Hepatocyte (in vitro differentiated cells): ENCODE measurements at regions not wholly inside any gene's neighbourhood (a gene's known extent, or its start where the extent isn't known, plus 50 kb on each side); places are given as distances from the start of the nearest gene placed in this dataset.
"Not testable (repeated sequence)": the region's sequence is repeated elsewhere in the genome, so short reads cannot be mapped to it uniquely, and the experiment has no call there.

Source experiments
- DNase-seq: peaks from one replicate; pipeline ENCODE4 v3.0.0-alpha.2; 2016; ENCODE audit warnings: low spot score
- H2AFZ ChIP-seq: fragments of 200-600 bp; sonication (generic); 2 replicates; pipeline ENCODE4 v1.6.0; 2016; ENCODE audit warnings: antibody characterized with exemption, mild to moderate bottlenecking
- H3K27ac ChIP-seq: fragments of 200-600 bp; sonication (generic); 2 replicates; pipeline ENCODE4 v1.5.1; 2016; ENCODE audit warnings: mild to moderate bottlenecking
- H3K27me3 ChIP-seq: fragments of 200-600 bp; sonication (generic); 2 replicates; pipeline ENCODE4 v1.6.1; 2016
- H3K36me3 ChIP-seq: fragments of 200-600 bp; sonication (generic); replicated peaks from 2 replicates; pipeline ENCODE4 v1.5.1; 2016; ENCODE audit warnings: low read depth; ENCODE audit not compliant: insufficient read depth
- H3K4me1 ChIP-seq: fragments of 200-600 bp; sonication (generic); 2 replicates; pipeline ENCODE4 v1.5.1; 2016; ENCODE audit warnings: mild to moderate bottlenecking, moderate library complexity; ENCODE audit not compliant: insufficient read depth
- H3K4me2 ChIP-seq: fragments of 200-600 bp; sonication (generic); 2 replicates; pipeline ENCODE4 v1.6.0; 2016
- H3K4me3 ChIP-seq: fragments of 200-600 bp; sonication (generic); 2 replicates; pipeline ENCODE4 v1.5.1; 2016; ENCODE audit warnings: mild to moderate bottlenecking
- H3K79me2 ChIP-seq: fragments of 200-600 bp; sonication (generic); 2 replicates; pipeline ENCODE4 v1.6.0; 2017; ENCODE audit warnings: mild to moderate bottlenecking
- H3K9me2 ChIP-seq: fragments of 200-600 bp; sonication (generic); replicated peaks from 2 replicates; pipeline ENCODE4 v1.6.0; 2017; ENCODE audit warnings: mild to moderate bottlenecking; ENCODE audit not compliant: insufficient read depth
- H3K9me3 ChIP-seq: fragments of 200-600 bp; sonication (generic); 2 replicates; pipeline ENCODE4 v1.5.1; 2016; ENCODE audit warnings: low read depth, mild to moderate bottlenecking
- H4K20me1 ChIP-seq: fragments of 200-600 bp; sonication (generic); 2 replicates; pipeline ENCODE4 v1.6.0; 2016; ENCODE audit warnings: mild to moderate bottlenecking; ENCODE audit not compliant: insufficient read depth, poor library complexity, severe bottlenecking
- EZH2 ChIP-seq: fragments of 200-600 bp; sonication (generic); IDR thresholded peaks from 2 replicates; pipeline ENCODE4 v1.6.1; 2016; ENCODE audit warnings: antibody characterized with exemption, mild to moderate bottlenecking, borderline replicate concordance
- EZH2phosphoT487 ChIP-seq: fragments of 200-600 bp; sonication (generic); IDR thresholded peaks from one replicate; pipeline ENCODE4 v1.6.1; 2018; ENCODE audit warnings: antibody characterized with exemption, mild to moderate bottlenecking, low read depth, moderate library complexity; ENCODE audit not compliant: unreplicated experiment, severe bottlenecking
- WGBS: methylation state at CpG from one replicate; pipeline ENCODE4 v1.1.6; 2016; ENCODE audit warnings: low lambda C conversion rate; ENCODE audit errors: missing lambda C conversion rate; 5-methylcytosine and 5-hydroxymethylcytosine counted together
- TF ChIP-seq, protein P1 (sequence below): fragments of 200-600 bp; sonication (generic); IDR thresholded peaks from 2 replicates; pipeline ENCODE4 v1.5.1; 2016; ENCODE audit warnings: antibody characterized with exemption, mild to moderate bottlenecking; ENCODE audit not compliant: poor library complexity

GRCh38 chr18:76613053-76613754 lies 118.2 kb upstream of the ZNF516 start:
- Histone ChIP-seq H3K9me2 (no peaks in the 10 kb centered on the region), H3K9me3 (no peaks in the 10 kb centered on the region), H3K27me3 (no peaks in the 10 kb centered on the region), H3K4me3 (no peak overlapping the region), H4K20me1 (no peaks in the 10 kb centered on the region), H2AFZ (no peak overlapping the region), H3K4me2 (no peak overlapping the region), H3K36me3 (no peaks in the 10 kb centered on the region), H3K27ac (no peak overlapping the region), H3K4me1 (no peaks in the 10 kb centered on the region), H3K79me2 (no peaks in the 10 kb centered on the region)
- DNase-seq = no peak
- WGBS = 90% methylated on average over 16 of the region's 16 CpGs
- no peak for TF ChIP-seq EZH2
- TF ChIP-seq, protein P1, sequence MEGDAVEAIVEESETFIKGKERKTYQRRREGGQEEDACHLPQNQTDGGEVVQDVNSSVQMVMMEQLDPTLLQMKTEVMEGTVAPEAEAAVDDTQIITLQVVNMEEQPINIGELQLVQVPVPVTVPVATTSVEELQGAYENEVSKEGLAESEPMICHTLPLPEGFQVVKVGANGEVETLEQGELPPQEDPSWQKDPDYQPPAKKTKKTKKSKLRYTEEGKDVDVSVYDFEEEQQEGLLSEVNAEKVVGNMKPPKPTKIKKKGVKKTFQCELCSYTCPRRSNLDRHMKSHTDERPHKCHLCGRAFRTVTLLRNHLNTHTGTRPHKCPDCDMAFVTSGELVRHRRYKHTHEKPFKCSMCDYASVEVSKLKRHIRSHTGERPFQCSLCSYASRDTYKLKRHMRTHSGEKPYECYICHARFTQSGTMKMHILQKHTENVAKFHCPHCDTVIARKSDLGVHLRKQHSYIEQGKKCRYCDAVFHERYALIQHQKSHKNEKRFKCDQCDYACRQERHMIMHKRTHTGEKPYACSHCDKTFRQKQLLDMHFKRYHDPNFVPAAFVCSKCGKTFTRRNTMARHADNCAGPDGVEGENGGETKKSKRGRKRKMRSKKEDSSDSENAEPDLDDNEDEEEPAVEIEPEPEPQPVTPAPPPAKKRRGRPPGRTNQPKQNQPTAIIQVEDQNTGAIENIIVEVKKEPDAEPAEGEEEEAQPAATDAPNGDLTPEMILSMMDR = no peak

- not testable (repeated sequence) for H3K4me3 ChIP-seq, H3K4me2 ChIP-seq, H3K9me2 ChIP-seq, H2AFZ ChIP-seq, H3K4me1 ChIP-seq, H3K27ac ChIP-seq, H3K79me2 ChIP-seq, H3K27me3 ChIP-seq, H4K20me1 ChIP-seq, H3K9me3 ChIP-seq, H3K36me3 ChIP-seq, DNase-seq
- 100% methylated on average over 6 of the region's 26 CpGs for WGBS
These were observed 116.7 kb upstream of the ZNF516 start for GRCh38 chr18:76611750-76612045.

GRCh38 chr18:76610933-76611749 lies 116.1 kb upstream of the ZNF516 start:
- Histone ChIP-seq H3K27me3 (no peaks in the 10 kb centered on the region), H3K4me3 (no peak overlapping the region), H3K79me2 (no peaks in the 10 kb centered on the region), H3K9me2 (no peaks in the 10 kb centered on the region), H3K4me2 (peak overlapping the region; percentile 23), H3K27ac (no peak overlapping the region), H2AFZ (no peak overlapping the region), H3K4me1 (no peaks in the 10 kb centered on the region), H3K9me3 (no peaks in the 10 kb centered on the region), H4K20me1 (no peaks in the 10 kb centered on the region), H3K36me3 (no peaks in the 10 kb centered on the region)
- TF ChIP-seq EZH2phosphoT487 = no peak
- no peak for TF ChIP-seq EZH2
- TF ChIP-seq, protein P1 = no peak
- WGBS = 69% methylated on average over 22 of the region's 32 CpGs
- peak; percentile 31 for DNase-seq

DNA sequence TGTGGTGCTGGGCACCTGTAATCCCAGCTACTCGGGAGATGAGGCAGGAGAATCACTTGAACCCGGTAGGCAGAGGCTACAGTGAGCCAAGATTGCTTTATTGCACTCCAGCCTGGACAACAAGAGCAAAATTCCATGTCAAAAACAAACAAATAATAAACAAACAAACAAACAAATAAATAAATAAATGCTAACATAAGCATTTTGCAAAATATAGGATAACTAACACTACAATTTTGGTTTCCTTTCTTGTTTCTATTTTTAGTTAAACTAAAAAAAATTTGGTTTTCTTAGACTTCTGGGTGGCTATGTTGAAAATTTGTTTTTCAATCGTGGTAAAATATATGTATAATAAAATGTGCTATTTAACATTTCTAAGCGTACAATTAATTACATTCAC lies 115.0 kb upstream of the ZNF516 start:
- TF ChIP-seq EZH2phosphoT487 = no peak
- TF ChIP-seq EZH2 = no peak
- TF ChIP-seq, protein P1 = no peak

More for the DNA sequence above, 115.0 kb upstream of the ZNF516 start:
- H3K36me3 ChIP-seq = no peaks in the 10 kb centered on the region
- H3K9me3 ChIP-seq = no peaks in the 10 kb centered on the region
- DNase-seq = no peak
- no peaks in the 10 kb centered on the region for H3K4me1 ChIP-seq
- H3K4me2 ChIP-seq = no peak overlapping the region
- H3K27ac ChIP-seq = no peak overlapping the region
- 88% methylated on average over 4 of the region's 4 CpGs for WGBS
- no peaks in the 10 kb centered on the region for H4K20me1 ChIP-seq
- H2AFZ ChIP-seq = no peak overlapping the region
- H3K27me3 ChIP-seq = no peaks in the 10 kb centered on the region
- no peaks in the 10 kb centered on the region for H3K79me2 ChIP-seq
- H3K9me2 ChIP-seq = no peaks in the 10 kb centered on the region
- no peak overlapping the region for H3K4me3 ChIP-seq
